Loucy (cell line): ENCODE measurements at regions not wholly inside any gene's neighbourhood (a gene's known extent, or its start where the extent isn't known, plus 50 kb on each side); places are given as distances from the start of the nearest gene placed in this dataset.

Experiments
- H2AFZ ChIP-seq: fragments of 200-600 bp; sonication (generic); 2 replicates; pipeline ENCODE4 v1.6.0; 2016; ENCODE audit warnings: antibody characterized with exemption, mild to moderate bottlenecking, low read length, moderate library complexity
- H3F3A ChIP-seq: fragments of 200-600 bp; 2 replicates; pipeline ENCODE4 v1.6.0; 2016; ENCODE audit warnings: antibody characterized with exemption, low read depth, mild to moderate bottlenecking
- H3K27me3 ChIP-seq: fragments of 200-600 bp; sonication (generic); 2 replicates; pipeline ENCODE4 v1.6.1; 2014; ENCODE audit warnings: low read length, mild to moderate bottlenecking; ENCODE audit not compliant: insufficient read depth, poor library complexity, severe bottlenecking
- H3K36me3 ChIP-seq: fragments of 200-600 bp; sonication (generic); 2 replicates; pipeline ENCODE4 v1.6.1; 2016; ENCODE audit warnings: low read length; ENCODE audit not compliant: insufficient read depth
- H3K4me1 ChIP-seq: fragments of 200-600 bp; sonication (generic); 2 replicates; pipeline ENCODE4 v1.5.1; 2014; ENCODE audit warnings: low read length, mild to moderate bottlenecking; ENCODE audit not compliant: insufficient read depth, poor library complexity, severe bottlenecking
- H3K4me2 ChIP-seq: fragments of 200-600 bp; sonication (generic); 2 replicates; pipeline ENCODE4 v1.6.0; 2014; ENCODE audit warnings: antibody characterized with exemption, low read length, low read depth, mild to moderate bottlenecking; ENCODE audit not compliant: poor library complexity, severe bottlenecking
- H3K4me3 ChIP-seq: fragments of 200-600 bp; sonication (generic); 2 replicates; pipeline ENCODE4 v1.5.1; 2014; ENCODE audit warnings: low read length, mild to moderate bottlenecking, mixed read lengths; ENCODE audit not compliant: poor library complexity, severe bottlenecking
- H3K79me2 ChIP-seq: fragments of 200-600 bp; sonication (generic); 2 replicates; pipeline ENCODE4 v1.6.1; 2014; ENCODE audit warnings: low read length; ENCODE audit not compliant: insufficient read depth
- H3K9ac ChIP-seq: fragments of 200-600 bp; sonication (generic); 2 replicates; pipeline ENCODE4 v1.6.0; 2014; ENCODE audit warnings: mild to moderate bottlenecking, low read depth, low read length, moderate library complexity; ENCODE audit not compliant: poor library complexity, severe bottlenecking
- H3K9me2 ChIP-seq: fragments of 200-600 bp; sonication (generic); replicated peaks from 2 replicates; pipeline ENCODE4 v1.6.1; 2016; ENCODE audit warnings: low read depth, low read length, mixed read lengths
- H3K9me3 ChIP-seq: fragments of 200-600 bp; sonication (generic); 2 replicates; pipeline ENCODE4 v1.6.1; 2014; ENCODE audit warnings: mild to moderate bottlenecking, antibody characterized with exemption, low read length, low read depth; ENCODE audit not compliant: insufficient read depth
- H4K20me1 ChIP-seq: fragments of 200-600 bp; sonication (generic); 2 replicates; pipeline ENCODE4 v1.6.0; 2014; ENCODE audit warnings: antibody characterized with exemption, low read length, mild to moderate bottlenecking; ENCODE audit not compliant: insufficient read depth, poor library complexity, severe bottlenecking
- EZH2phosphoT487 ChIP-seq: fragments of 200-600 bp; IDR thresholded peaks from 2 replicates; pipeline ENCODE4 v1.6.1; 2018; ENCODE audit warnings: antibody characterized with exemption, mild to moderate bottlenecking, moderate library complexity, borderline replicate concordance
- TF ChIP-seq, protein P1 (sequence below): fragments of 200-600 bp; sonication (generic); conservative IDR thresholded peaks from 2 replicates; pipeline ENCODE4 v1.5.1; 2014; ENCODE audit warnings: mild to moderate bottlenecking, antibody characterized with exemption, low read length

GRCh38 chr3:150116196-150116595, 145.5 kb upstream of the PFN2 start:
- no peak overlapping the region for H2AFZ ChIP-seq
- no peak overlapping the region for H3K4me3 ChIP-seq
- H3K9me3 ChIP-seq, result no peaks in the 10 kb centered on the region
- H3K79me2 ChIP-seq, result no peaks in the 10 kb centered on the region
- H3K27me3 ChIP-seq, result no peaks in the 10 kb centered on the region
- 0 out of 2 replicates have a peak, but pooled peaks cover 3% of the 10 kb centered on the region for H3F3A ChIP-seq
- H3K4me1 ChIP-seq, result no peaks in the 10 kb centered on the region
- H4K20me1 ChIP-seq, result no peaks in the 10 kb centered on the region
- no peaks in the 10 kb centered on the region for H3K36me3 ChIP-seq
- no peak overlapping the region for H3K4me2 ChIP-seq
- no peaks in the 10 kb centered on the region for H3K9me2 ChIP-seq
- TF ChIP-seq EZH2phosphoT487, result no peak
- TF ChIP-seq, protein P1, sequence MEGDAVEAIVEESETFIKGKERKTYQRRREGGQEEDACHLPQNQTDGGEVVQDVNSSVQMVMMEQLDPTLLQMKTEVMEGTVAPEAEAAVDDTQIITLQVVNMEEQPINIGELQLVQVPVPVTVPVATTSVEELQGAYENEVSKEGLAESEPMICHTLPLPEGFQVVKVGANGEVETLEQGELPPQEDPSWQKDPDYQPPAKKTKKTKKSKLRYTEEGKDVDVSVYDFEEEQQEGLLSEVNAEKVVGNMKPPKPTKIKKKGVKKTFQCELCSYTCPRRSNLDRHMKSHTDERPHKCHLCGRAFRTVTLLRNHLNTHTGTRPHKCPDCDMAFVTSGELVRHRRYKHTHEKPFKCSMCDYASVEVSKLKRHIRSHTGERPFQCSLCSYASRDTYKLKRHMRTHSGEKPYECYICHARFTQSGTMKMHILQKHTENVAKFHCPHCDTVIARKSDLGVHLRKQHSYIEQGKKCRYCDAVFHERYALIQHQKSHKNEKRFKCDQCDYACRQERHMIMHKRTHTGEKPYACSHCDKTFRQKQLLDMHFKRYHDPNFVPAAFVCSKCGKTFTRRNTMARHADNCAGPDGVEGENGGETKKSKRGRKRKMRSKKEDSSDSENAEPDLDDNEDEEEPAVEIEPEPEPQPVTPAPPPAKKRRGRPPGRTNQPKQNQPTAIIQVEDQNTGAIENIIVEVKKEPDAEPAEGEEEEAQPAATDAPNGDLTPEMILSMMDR, result no peak
- H3K9ac ChIP-seq, result no peak overlapping the region

- no peak for TF ChIP-seq EZH2phosphoT487
- no peak overlapping the region for H2AFZ ChIP-seq
- no peaks in the 10 kb centered on the region for H3K36me3 ChIP-seq
- H3K9me2 ChIP-seq, result no peaks in the 10 kb centered on the region
- no peaks in the 10 kb centered on the region for H3K9me3 ChIP-seq
- no peaks in the 10 kb centered on the region for H3K27me3 ChIP-seq
- no peaks in the 10 kb centered on the region for H3K4me1 ChIP-seq
- H3K4me3 ChIP-seq, result no peak overlapping the region
- H3F3A ChIP-seq, result 0 out of 2 replicates have a peak, but pooled peaks cover 3% of the 10 kb centered on the region
- H4K20me1 ChIP-seq, result no peaks in the 10 kb centered on the region
- H3K9ac ChIP-seq, result no peak overlapping the region
- no peaks in the 10 kb centered on the region for H3K79me2 ChIP-seq
- no peak overlapping the region for H3K4me2 ChIP-seq
Measured at GRCh38 chr3:150114873-150115540, 144.3 kb upstream of the PFN2 start.

DNA sequence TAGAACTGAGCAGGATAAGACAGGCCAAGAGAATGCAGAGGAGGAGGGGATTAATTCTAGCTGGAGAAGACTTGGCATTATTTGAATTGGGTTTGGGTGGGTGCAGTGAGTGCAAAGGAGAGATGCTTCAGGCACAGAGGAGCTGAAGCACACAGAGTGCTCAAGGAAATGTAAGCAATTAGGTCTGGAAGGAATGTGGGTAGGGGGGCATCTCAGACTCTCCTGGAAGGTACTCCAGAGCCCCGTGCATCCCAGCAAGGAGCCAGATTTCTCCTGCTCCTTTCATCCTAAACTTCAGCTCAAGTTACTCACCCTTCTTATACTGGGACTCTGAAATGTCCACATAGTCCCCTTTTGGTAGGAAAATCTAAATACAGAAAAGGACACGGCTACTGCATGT, 143.6 kb upstream of the PFN2 start:
- Histone ChIP-seq H3K9me2 (no peaks in the 10 kb centered on the region), H3K4me1 (no peaks in the 10 kb centered on the region), H3K9ac (no peak overlapping the region), H4K20me1 (no peaks in the 10 kb centered on the region), H3K27me3 (no peaks in the 10 kb centered on the region), H3K9me3 (no peaks in the 10 kb centered on the region), H3F3A (0 out of 2 replicates have a peak, but pooled peaks cover 3% of the 10 kb centered on the region), H3K36me3 (no peaks in the 10 kb centered on the region), H2AFZ (no peak overlapping the region), H3K4me2 (no peak overlapping the region), H3K4me3 (no peak overlapping the region), H3K79me2 (no peaks in the 10 kb centered on the region)
- TF ChIP-seq EZH2phosphoT487, result no peak
- TF ChIP-seq, protein P1, result no peak

- H4K20me1 ChIP-seq, result no peaks in the 10 kb centered on the region
- H2AFZ ChIP-seq, result no peak overlapping the region
- no peaks in the 10 kb centered on the region for H3K79me2 ChIP-seq
- no peaks in the 10 kb centered on the region for H3K9me2 ChIP-seq
- 0 out of 2 replicates have a peak, but pooled peaks cover 3% of the 10 kb centered on the region for H3F3A ChIP-seq
- peaks cover 10% of the 10 kb centered on the region for H3K4me1 ChIP-seq
- H3K4me2 ChIP-seq, result no peak overlapping the region
- H3K9me3 ChIP-seq, result no peaks in the 10 kb centered on the region
- H3K36me3 ChIP-seq, result no peaks in the 10 kb centered on the region
- H3K27me3 ChIP-seq, result no peaks in the 10 kb centered on the region
- no peak overlapping the region for H3K4me3 ChIP-seq
- no peak overlapping the region for H3K9ac ChIP-seq
- TF ChIP-seq EZH2phosphoT487, result no peak
- TF ChIP-seq, protein P1, result no peak
Measured at GRCh38 chr3:150110097-150110496, 139.4 kb upstream of the PFN2 start.
